Activated T-helper 9 cell treated with anti-CD3 and anti-CD28 coated beads, Interleukin-2, amount 50 U/mL, for 16 hours (primary cell): ENCODE measurements at regions not wholly inside any gene's neighbourhood (a gene's known extent, or its start where the extent isn't known, plus 50 kb on each side); places are given as distances from the start of the nearest gene placed in this dataset.

Source experiments
- DNase-seq: peaks from one replicate; pipeline ENCODE4 v3.0.0-alpha.2; 2020; ENCODE audit warnings: low read depth

GRCh38 chr12:124687174-124687902 is 119.9 kb upstream of the NCOR2 start:
- no peak for DNase-seq

- no peak for DNase-seq
Observed at GRCh38 chr12:124686370-124687173, 119.2 kb upstream of the NCOR2 start.

DNA sequence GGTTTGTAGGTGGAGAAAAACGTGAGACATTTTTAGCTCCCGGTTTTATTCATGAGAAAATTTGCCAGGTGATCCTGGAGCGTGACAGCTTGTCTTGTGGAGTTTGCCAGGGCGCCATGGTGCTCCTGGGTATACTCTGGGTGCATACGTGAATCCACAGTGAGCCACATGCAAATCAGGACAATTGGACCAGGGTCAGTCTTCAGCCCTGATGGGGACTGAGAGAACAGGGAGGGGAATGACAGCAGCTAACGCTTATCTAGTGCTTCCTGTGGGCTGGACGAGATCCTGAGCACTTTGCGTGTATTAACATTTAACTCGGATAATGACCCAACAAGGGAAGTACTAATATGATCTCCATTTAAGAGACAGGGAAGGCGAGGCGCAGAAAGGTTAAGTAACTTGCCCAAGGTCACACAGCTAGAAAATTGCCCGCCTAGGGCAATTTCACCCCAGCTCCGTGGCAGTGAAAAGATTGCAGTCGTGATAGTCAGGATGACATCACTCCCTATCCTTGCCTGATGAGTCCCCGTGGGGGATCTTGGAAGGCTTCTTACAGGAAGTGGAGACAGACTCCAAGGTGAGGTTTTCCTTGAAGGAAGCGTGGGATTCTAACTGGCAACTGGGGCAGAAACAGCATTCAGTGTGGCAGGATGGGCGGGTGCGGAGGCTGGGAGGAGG is 118.4 kb upstream of the NCOR2 start:
- no peak for DNase-seq

- no peak for DNase-seq
Observed at GRCh38 chr12:124684971-124685688, 117.7 kb upstream of the NCOR2 start.

DNA sequence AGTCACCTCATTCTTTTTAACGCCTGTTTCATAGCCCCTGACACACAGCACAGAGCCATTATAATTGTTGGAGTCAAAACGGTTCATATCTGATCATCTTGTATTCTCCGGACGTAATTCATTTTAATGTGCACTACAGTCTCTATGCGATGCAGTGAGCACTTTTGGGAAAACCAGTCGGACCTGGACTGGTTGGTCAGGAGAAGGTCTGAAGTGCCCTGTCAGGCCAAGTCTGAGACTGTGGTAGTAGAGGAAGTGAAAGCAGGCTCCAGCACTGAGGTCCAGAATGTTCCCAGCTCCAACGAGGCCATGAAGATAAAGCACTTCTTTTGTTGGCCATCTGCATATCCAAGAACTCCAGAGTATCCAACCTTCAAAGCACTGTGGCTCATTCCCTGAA is 117.1 kb upstream of the NCOR2 start:
- DNase-seq, result no peak

DNA sequence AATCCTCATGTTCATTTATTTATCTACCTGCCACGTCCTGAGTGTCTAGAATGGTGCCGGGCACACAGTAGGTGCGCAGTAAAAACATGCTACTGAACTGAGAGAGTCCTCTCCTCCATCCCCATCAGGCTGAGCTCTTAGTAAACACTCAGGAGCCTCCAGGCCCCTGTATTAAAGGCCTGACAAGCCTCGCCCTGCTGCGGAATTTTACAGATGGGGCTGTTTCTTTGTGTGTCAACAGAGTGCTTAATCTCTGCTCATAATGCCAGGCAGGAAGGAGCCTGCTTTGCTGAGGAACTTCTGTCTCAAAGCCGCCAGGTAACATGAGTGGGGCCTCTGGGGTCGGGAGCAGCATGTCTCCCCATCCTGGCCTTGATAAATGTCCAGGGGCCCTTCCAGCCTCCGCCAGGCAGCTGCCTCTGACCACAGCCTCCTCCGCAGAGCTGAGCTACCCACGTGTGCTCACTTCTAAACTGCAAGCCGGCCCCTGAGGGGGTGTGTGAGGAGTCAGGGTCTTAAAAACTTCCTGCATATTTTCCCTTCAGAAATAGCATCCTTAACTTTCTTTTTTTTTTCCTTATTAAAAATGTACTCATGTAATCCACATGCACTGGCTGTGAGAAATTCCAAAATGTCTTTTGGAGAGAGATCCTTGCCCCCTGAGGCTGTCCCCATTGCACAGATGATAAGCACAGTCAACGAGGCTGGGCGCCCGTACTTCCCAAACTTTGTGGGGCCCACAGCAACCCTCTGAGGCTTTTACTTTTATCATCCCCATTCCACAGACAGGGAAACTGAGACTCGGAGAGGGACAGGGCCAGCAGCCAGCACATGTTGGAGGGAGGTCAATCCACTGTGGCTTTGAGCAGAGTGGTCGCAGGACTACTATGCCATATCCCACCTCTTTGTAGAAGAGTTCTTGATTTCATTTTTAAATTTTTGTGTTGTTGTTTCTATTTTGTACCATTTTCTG is 116.0 kb upstream of the NCOR2 start:
- no peak for DNase-seq

DNA sequence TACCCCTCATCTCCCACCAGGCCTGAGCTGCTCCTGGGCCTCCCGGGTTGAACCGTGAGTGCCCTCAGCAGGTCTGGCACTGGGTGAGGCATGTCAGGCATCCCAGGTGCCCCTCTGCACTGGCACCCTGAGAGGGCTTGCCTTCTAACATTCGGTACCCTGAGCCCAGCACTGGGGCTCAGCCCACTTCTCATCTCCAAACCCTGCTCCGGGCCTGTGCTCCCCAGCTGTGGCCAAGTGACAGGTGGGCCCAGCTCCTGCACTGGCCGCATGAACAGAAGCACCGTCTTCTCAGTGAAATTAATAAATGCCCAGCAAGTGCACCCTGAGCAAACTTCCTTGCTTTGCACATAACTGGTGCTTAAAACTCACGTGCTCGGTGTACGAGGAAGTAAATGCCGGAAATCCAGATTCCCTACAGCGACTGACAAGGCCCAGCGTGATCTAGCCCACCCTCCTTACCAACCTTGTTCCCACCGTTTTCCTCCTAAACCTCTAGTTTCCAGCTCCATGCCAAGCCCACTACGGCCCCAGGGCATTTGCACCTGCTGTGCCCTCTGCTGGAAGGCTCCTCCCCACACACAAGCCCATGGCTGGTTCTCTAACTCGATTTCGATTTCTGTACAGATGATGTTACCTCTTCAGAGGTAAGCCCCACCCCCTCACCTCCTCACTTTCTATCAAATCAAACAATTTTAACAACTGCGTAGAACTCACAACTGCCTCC is 115.2 kb upstream of the NCOR2 start:
- DNase-seq, result no peak

GRCh38 chr12:124681779-124682391 is 114.5 kb upstream of the NCOR2 start:
- DNase-seq, result no peak

DNA sequence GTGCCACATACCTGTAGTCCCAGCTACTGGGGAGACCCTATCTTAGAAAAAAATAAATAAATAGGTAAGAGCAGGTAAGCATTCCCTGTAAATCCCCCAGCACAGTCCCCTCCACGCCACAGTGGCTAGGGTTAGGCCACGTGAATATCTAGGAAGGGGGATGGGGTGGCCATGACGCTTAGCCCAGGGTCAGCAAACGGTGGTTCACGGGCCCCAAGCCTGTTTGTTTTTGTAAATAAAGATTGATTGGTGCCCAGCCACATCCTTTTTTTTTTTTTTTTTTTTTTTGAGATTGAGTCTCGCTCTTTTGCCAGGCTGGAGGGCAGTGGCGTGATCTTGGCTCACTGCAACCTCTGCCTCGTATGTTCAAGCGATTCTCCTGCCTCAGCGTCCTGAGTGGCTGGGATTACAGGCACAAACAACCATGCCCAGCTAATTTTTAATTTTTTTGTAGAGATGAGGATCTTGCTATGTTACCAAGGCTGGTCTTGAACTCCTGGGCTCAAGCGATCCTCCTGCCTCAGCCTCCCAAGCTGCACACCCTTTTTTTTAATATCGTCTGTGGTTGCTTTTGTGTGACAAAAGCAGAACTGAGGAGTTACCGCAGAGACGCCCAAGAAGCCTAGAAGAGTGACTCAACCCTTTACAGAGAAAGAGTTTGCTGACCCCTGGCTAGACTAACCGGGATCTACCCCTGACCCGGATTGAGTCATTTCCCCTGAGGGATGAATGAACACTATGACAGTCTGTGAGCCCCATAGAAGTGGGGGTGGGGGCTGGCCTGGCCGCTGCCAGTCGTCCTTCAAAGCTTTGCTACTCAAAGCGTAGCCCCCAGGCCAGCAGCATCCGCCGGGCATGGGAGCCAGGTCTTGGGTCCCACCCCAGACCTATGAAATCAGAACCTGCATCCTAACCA is 113.7 kb upstream of the NCOR2 start:
- no peak for DNase-seq

GRCh38 chr12:124679533-124680371 is 112.3 kb upstream of the NCOR2 start:
- DNase-seq, result no peak

- DNase-seq, result no peak
Observed at GRCh38 chr12:124679047-124679446, 111.6 kb upstream of the NCOR2 start.

DNA sequence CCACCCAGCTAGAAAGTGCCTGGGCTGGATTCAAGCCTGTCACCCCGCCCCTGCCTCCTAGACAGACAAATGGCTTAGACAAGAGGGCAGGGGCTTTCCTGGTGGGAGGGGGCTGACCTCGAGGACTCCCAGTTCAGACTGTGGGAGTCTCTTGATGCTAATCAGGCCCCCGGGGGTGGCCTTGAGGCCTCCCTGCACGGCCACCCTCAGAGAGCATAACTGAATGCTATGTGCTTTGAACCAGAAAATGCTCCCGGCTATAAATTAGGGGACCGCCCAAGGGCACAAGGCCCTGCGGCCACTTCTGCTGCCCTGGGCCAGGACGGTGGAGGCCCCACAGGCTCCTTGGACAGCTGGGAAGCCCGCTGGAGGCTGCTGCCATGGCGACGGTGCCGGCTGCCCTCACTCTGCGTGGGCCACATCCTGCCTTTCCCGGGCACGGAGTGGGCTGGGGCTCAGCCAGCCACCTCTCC is 111.0 kb upstream of the NCOR2 start:
- no peak for DNase-seq

DNA sequence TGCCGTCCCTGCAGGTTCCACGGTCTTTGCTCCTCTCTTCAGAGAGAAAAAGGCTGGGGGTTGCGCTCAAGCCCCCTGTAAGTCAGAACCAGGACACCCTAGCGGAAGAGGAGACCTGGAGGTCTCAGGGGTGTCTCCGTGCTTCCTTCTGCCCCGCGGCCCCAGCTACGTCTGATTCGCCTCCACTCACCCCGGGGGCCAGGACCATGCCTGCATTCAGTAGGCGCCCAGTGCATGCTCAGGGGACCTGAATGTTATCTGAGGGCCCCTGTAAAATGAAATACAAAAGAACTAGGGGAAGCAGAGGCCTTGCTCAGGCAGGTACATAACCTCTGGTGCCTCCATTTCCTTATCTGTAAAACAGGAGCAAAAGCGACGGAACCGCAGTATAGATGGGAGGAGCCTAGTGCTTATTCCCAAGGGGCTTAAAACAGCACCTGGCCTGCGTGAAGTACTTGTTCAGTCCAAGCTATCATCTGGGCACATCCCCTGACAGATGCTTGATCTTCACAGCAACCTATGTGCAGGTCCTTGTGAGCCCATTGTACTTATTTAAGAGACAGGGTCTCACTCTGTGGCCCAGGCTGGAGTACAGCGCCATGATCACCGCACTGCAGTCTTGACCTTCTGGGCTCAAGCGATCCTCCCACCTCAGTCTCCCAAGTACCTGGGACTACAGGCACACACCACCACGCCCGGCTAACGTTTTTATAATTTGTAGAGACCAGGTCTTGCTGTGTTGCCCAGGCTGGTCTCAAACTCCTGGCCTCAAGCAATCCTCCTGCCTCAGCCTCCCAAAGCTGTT is 110.3 kb upstream of the NCOR2 start:
- no peak for DNase-seq

- DNase-seq, result no peak
Observed at GRCh38 chr12:124676714-124677462, 109.5 kb upstream of the NCOR2 start.

GRCh38 chr12:124675881-124676713 is 108.7 kb upstream of the NCOR2 start:
- DNase-seq, result no peak
